ENCODE measurements at regions not wholly inside any gene's neighbourhood (a gene's known extent, or its start where the extent isn't known, plus 50 kb on each side); places are given as distances from the start of the nearest gene placed in this dataset.

GRCh38 chr16:5815570-5816237, 718.1 kb upstream of the EEF2KMT start:
- TF ChIP-seq CTCF (IDR thresholded peaks at IDR 0.05; ENCODE audit: insufficient read depth, low read length, poor library complexity, severe bottlenecking) (no peak), EZH2phosphoT487 (conservative IDR thresholded peaks at IDR 0.05; ENCODE audit: low read length) (no peak)

All from SU-DHL-6 (cell line).